Activated B cell treated with CpG ODN at 0.5 μM for 24 hours (primary cell): ENCODE measurements at regions not wholly inside any gene's neighbourhood (a gene's known extent, or its start where the extent isn't known, plus 50 kb on each side); places are given as distances from the start of the nearest gene placed in this dataset.

Experiments used
- ATAC-seq: fragments of 200-7000 bp; cut with Tn5 transposase; one replicate; pipeline ENCODE4 v1.10.0; 2021; ENCODE audit warnings: low read depth, mild to moderate bottlenecking, moderate library complexity
- CTCF ChIA-PET: fragments of 350-600 bp; sonication (Branson Sonifier 250); formaldehyde crosslinking; loops from one replicate; lab custom pipeline; 2021; ENCODE audit warnings: antibody characterized with exemption; lab: Charles Lee
- POLR2A ChIA-PET: fragments of 350-600 bp; sonication (Branson Sonifier 250); formaldehyde crosslinking; loops from one replicate; lab custom pipeline; 2021; ENCODE audit warnings: antibody characterized with exemption; lab: Charles Lee
- DNase-seq: peaks from one replicate; pipeline ENCODE4 v3.0.0; 2022
- H3K27ac Mint-ChIP-seq: one replicate; pipeline ENCODE4 v1.8.0; 2020; ENCODE audit warnings: mixed read lengths
- H3K27me3 Mint-ChIP-seq: one replicate; pipeline ENCODE4 v1.8.0; 2021; ENCODE audit warnings: mixed read lengths
- H3K36me3 Mint-ChIP-seq: one replicate; pipeline ENCODE4 v1.8.0; 2021; ENCODE audit warnings: low read depth, mixed read lengths
- H3K4me1 Mint-ChIP-seq: one replicate; pipeline ENCODE4 v1.8.0; 2021; ENCODE audit warnings: mixed read lengths
- H3K4me3 Mint-ChIP-seq: one replicate; pipeline ENCODE4 v1.8.0; 2020; ENCODE audit warnings: mild to moderate bottlenecking, mixed read lengths
- H3K9me3 Mint-ChIP-seq: one replicate; pipeline ENCODE4 v1.8.0; 2020; ENCODE audit warnings: mixed read lengths
- CTCF ChIP-seq: fragments of 200-600 bp; IDR thresholded peaks from one replicate; pipeline ENCODE4 v1.8.0; 2022; ENCODE audit warnings: antibody characterized with exemption, mild to moderate bottlenecking
- intact Hi-C: fragments of 100-400 bp; cut with micrococcal nuclease; formaldehyde crosslinking; loops from one replicate; pipeline ENCODE4 v1.15.1; 2024

GRCh38 chr10:1872151-1872726, 134.9 kb upstream of the ADARB2 start:
- no peak overlapping the region for H3K27ac Mint-ChIP-seq
- H3K27me3 Mint-ChIP-seq, result peaks cover 9% of the 10 kb centered on the region
- ChIA-PET POLR2A (no interaction called here), CTCF (no interaction called here)
- DNase-seq, result no peak
- no peak overlapping the region for H3K4me3 Mint-ChIP-seq
- H3K36me3 Mint-ChIP-seq, result no peaks in the 10 kb centered on the region
- H3K4me1 Mint-ChIP-seq, result no peaks in the 10 kb centered on the region
- intact Hi-C loops, result no loop called here
- no peak for TF ChIP-seq CTCF
- no peak for ATAC-seq
- no peaks in the 10 kb centered on the region for H3K9me3 Mint-ChIP-seq

- intact Hi-C loops, result no loop called here
- no peaks in the 10 kb centered on the region for H3K36me3 Mint-ChIP-seq
These were observed 133.2 kb upstream of the ADARB2 start for GRCh38 chr10:1870491-1870890.

GRCh38 chr10:1869861-1870260, 132.5 kb upstream of the ADARB2 start:
- H3K27me3 Mint-ChIP-seq, result peaks cover 5% of the 10 kb centered on the region
- no peak overlapping the region for H3K27ac Mint-ChIP-seq
- TF ChIP-seq CTCF, result no peak
- ATAC-seq, result no peak
- no peaks in the 10 kb centered on the region for H3K36me3 Mint-ChIP-seq
- intact Hi-C loops, result no loop called here
- ChIA-PET POLR2A (no interaction called here), CTCF (no interaction called here)
- peaks cover 3% of the 10 kb centered on the region for H3K9me3 Mint-ChIP-seq
- no peaks in the 10 kb centered on the region for H3K4me1 Mint-ChIP-seq
- no peak overlapping the region for H3K4me3 Mint-ChIP-seq
- no peak for DNase-seq

More at GRCh38 chr10:1870491-1870890, 133.2 kb upstream of the ADARB2 start:
- no peak overlapping the region for H3K4me3 Mint-ChIP-seq
- H3K9me3 Mint-ChIP-seq, result no peaks in the 10 kb centered on the region
- ChIA-PET POLR2A (no interaction called here), CTCF (no interaction called here)
- H3K27me3 Mint-ChIP-seq, result peaks cover 9% of the 10 kb centered on the region
- no peak for TF ChIP-seq CTCF
- no peaks in the 10 kb centered on the region for H3K4me1 Mint-ChIP-seq
- H3K27ac Mint-ChIP-seq, result no peak overlapping the region
- DNase-seq (no peak), ATAC-seq (no peak)

GRCh38 chr10:1860351-1860750, 123.0 kb upstream of the ADARB2 start:
- no peaks in the 10 kb centered on the region for H3K36me3 Mint-ChIP-seq
- H3K9me3 Mint-ChIP-seq, result peaks cover 12% of the 10 kb centered on the region
- POLR2A ChIA-PET, result no interaction called here
- no peak for DNase-seq
- no peak overlapping the region for H3K4me3 Mint-ChIP-seq
- no peak for TF ChIP-seq CTCF
- ATAC-seq, result no peak
- peaks cover 5% of the 10 kb centered on the region for H3K27me3 Mint-ChIP-seq
- CTCF ChIA-PET, result no interaction called here
- no peaks in the 10 kb centered on the region for H3K4me1 Mint-ChIP-seq
- intact Hi-C loops, result no loop called here
- H3K27ac Mint-ChIP-seq, result no peak overlapping the region

GRCh38 chr10:1858547-1858946, 121.2 kb upstream of the ADARB2 start:
- TF ChIP-seq CTCF, result no peak
- H3K27ac Mint-ChIP-seq, result no peak overlapping the region
- H3K4me1 Mint-ChIP-seq, result no peaks in the 10 kb centered on the region
- ATAC-seq (no peak), DNase-seq (no peak)
- H3K27me3 Mint-ChIP-seq, result peaks cover 5% of the 10 kb centered on the region
- H3K36me3 Mint-ChIP-seq, result no peaks in the 10 kb centered on the region
- ChIA-PET POLR2A (no interaction called here), CTCF (no interaction called here)
- intact Hi-C loops, result no loop called here
- H3K9me3 Mint-ChIP-seq, result peaks cover 2% of the 10 kb centered on the region
- no peak overlapping the region for H3K4me3 Mint-ChIP-seq
